ENCODE measurements at regions not wholly inside any gene's neighbourhood (a gene's known extent, or its start where the extent isn't known, plus 50 kb on each side); places are given as distances from the start of the nearest gene placed in this dataset.

DNA sequence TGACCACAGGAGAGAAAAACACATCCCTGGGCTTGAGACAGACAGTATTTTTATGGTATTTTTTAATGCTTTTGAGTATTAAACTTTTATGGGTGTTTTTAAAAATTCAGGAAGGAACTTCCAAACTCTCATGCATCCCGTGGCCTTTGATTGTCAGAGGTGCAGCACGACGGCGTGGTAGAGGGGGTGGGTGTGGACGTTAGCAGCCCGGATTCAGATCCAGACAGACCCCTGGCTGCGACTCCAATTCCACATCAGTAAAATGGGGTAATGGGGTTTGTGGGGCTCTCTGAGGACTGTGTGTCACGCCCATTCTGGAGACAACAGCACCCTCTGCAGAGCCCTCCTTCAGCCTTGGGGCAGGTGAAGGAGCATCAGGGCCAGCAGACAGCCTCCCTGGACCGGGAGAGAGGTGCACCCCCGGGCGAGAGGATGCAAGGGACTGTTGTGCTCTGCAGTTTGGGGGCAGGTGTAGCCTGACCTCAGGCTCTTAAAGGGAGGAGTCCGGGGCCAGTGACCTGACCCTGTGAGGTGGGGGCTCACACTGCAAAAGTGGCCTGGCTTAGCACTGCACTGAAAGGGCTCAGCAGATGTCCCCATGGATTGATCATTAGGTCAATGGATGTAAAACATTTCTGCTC lies 1024.3 kb downstream of the TBC1D22A start:
- TF ChIP-seq EZH2 (conservative IDR thresholded peaks at IDR 0.05; ENCODE audit: low read depth, low read length) (no peak), ZNF468 (CRISPR knock-in tag; IDR thresholded peaks at IDR 0.05) (no peak), ZNF263 (CRISPR knock-in tag; IDR thresholded peaks at IDR 0.05) (no peak), BRCA1 (CRISPR knock-in tag; IDR thresholded peaks at IDR 0.05) (no peak), NFIC (IDR thresholded peaks at IDR 0.05; ENCODE audit: low read length) (no peak), MIXL1 (CRISPR knock-in tag; IDR thresholded peaks at IDR 0.05) (no peak)
- TF ChIP-seq, protein P1, sequence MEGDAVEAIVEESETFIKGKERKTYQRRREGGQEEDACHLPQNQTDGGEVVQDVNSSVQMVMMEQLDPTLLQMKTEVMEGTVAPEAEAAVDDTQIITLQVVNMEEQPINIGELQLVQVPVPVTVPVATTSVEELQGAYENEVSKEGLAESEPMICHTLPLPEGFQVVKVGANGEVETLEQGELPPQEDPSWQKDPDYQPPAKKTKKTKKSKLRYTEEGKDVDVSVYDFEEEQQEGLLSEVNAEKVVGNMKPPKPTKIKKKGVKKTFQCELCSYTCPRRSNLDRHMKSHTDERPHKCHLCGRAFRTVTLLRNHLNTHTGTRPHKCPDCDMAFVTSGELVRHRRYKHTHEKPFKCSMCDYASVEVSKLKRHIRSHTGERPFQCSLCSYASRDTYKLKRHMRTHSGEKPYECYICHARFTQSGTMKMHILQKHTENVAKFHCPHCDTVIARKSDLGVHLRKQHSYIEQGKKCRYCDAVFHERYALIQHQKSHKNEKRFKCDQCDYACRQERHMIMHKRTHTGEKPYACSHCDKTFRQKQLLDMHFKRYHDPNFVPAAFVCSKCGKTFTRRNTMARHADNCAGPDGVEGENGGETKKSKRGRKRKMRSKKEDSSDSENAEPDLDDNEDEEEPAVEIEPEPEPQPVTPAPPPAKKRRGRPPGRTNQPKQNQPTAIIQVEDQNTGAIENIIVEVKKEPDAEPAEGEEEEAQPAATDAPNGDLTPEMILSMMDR (CRISPR knock-in tag; IDR thresholded peaks at IDR 0.05) = no peak
- TF ChIP-seq, protein P2, sequence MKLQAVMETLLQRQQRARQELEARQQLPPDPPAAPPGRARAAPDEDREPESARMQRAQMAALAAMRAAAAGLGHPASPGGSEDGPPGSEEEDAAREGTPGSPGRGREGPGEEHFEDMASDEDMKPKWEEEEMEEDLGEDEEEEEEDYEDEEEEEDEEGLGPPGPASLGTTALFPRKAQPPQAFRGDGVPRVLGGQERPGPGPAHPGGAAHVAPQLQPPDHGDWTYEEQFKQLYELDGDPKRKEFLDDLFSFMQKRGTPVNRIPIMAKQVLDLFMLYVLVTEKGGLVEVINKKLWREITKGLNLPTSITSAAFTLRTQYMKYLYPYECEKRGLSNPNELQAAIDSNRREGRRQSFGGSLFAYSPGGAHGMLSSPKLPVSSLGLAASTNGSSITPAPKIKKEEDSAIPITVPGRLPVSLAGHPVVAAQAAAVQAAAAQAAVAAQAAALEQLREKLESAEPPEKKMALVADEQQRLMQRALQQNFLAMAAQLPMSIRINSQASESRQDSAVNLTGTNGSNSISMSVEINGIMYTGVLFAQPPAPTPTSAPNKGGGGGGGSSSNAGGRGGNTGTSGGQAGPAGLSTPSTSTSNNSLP (IDR thresholded peaks at IDR 0.05; ENCODE audit: low read depth, low read length) = no peak

Measured in HepG2 (cell line).